DMS53 treated with DMSO at 0.1 percent for 48 hours (cell line): ENCODE measurements at regions not wholly inside any gene's neighbourhood (a gene's known extent, or its start where the extent isn't known, plus 50 kb on each side); places are given as distances from the start of the nearest gene placed in this dataset.

Experiments
- DNase-seq: peaks from one replicate; lab custom pipeline; 2025; ENCODE audit not compliant: unreplicated experiment; lab: John Stamatoyannopoulos, UW

DNA sequence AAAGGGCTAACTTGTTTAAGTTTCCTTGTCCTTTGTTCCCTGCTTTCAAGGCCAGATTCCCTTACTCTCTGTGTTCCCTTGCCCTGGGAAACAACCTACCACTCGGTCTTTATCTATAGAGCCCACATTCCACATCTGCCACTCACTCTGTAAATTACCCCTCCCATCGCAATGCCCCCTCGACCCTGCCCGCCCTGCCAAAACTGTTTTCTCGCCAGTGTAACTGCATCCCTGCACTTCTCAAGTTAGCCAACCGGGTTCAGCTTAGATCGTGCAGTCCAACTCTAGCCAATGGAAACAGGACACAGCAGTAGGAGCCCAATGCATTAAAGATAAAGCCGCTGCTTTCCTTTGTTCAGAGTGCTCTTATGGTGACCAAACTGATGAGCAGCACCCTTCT is 263.6 kb downstream of the TBL1XR1 start:
- DNase-seq: no peak

DNA sequence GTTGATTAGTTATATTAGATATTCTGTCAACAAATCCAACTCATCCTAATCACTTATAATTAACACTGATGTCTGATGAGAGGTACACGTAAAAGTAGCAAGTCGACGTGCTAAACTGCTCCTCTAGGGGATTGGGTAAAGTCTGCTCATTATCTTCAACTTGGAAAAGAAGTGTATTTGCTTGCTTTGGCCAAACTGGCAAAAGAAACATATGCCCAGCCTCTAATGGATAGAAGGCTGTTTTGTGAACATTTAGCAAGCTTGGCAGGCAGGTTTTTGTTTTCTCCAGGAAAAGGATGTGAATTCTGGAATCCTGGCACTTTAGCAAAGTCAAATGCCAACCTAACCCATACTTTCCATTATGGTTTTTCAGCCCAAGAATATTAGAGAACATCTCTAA is 264.8 kb downstream of the TBL1XR1 start:
- no peak for DNase-seq

DNA sequence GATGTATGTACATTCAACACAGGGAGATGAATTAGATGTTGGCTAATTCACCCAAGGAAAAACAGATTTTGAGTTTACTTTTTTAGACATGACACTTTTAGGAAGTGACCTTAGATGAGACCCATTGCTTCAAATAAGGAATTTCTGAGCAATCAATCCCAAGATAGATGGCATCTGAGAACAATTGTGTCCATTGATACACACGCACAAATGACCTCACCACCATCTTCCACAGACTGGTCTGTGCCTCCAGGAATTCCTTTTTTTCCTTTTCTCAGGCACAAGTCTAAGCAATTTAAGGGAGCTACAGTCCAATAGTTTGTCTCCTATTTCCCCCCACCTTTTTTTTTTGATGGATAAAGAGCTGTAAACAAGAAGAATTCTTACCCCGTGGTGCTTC is 265.3 kb downstream of the TBL1XR1 start:
- no peak for DNase-seq

DNA sequence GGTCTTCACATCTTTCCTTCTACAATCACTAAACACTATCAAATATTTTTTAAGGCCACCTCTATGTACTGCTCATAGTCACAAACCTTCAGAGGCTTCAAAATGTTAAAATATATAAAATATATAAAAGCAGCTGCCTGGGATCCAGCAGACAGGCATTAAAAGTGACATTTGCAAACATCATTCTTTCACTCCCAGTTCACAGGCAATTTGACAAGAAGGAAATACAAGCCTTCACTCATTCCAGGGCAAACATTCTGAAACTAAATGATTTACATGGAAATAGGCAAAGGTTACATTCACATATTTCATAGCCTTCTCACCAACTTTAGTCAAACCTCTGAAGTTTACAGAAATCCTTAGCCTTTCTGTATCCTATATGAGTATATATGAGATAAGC is 266.3 kb downstream of the TBL1XR1 start:
- no peak for DNase-seq

DNA sequence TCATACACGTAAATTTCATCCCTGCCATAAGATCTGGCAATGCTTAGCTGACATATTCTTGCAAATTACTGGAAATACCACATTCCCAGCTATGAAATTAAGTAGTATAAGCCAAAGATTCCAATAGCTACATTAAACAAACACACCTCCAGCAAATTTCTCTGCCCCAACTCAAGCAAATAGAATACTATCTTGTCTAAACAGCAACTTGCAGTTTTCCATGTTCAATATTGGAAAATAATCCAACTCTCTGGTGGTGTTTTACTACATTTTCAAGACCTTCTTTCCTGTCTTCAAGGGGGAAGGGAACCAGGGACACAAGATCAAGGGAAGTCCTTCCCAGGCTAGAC is 268.7 kb downstream of the TBL1XR1 start:
- DNase-seq: no peak

DNA sequence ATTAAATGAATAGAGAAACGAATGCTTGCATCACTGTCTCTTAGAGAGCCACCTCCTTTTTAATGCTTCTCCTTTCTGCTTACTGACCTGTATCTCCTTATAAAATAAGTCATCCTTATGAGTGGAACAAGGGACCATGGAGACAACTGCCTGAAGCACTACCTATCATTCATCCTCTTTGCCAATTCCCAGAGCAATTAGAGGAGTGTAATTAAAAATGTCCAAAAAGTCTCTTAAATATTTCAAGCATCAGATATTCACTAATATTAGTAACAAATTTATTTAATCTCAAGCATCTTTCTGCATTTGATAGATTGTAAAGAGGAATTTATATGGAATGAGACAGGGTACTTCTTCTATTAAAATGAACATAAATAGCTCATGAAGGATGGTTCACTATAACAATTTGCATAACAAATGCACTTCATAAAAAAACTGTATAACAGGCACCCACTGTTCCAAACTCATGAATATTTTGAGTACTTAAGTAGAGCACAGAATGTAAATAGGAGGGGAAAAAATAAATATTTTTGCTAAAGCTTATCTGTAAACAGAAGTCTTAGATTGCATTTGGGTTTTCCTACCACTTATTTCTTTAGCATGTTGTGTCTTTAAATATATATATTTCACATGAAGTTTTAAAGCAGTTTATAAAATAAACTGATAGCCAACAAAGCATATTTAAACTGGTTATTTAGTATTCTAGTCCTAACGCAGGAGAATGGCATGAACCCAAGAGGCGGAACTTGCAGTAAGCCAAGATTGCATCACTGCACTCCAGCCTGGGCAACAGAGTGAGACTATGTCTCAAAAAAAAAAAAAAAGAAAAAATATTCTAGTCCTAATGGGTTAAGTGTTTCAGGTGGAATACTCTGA is 269.3 kb downstream of the TBL1XR1 start:
- DNase-seq: no peak

DNA sequence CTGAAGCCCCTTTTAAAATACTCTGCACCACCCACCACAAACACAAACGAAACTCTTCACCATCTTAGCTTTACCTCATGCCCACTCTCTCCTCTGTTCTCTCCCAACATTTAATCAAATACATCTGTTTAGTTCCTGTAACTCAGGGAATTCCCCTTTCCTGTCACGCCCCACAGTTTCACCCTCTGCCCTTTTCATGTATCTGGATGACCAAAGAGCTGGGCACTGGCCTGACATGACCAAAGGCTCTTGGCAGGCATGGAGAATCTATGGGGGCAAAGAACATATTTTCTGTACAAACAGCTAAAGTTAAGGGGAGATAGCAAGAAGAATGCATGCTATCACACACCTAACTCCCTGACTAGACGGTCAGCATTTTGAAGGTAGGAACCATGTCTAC is 270.0 kb downstream of the TBL1XR1 start:
- DNase-seq: no peak

DNA sequence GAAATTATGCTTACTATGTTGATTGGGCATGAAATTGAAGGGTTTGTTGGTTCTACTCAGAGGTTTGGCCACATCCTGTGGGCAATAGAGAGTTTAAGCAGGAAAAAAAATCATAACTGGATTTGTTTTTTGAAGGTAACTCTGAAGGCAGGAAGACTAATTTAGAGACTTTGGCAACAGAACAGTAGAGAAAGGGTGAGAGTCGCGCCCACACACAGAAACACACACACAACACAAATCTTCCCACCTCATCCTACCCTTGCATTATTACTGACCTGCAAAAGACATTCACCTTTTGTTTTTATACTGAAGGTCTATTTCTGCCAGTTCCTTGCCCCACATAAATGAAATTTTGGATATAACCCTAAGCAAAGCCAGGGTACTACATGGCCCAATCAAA is 270.6 kb downstream of the TBL1XR1 start:
- no peak for DNase-seq

DNA sequence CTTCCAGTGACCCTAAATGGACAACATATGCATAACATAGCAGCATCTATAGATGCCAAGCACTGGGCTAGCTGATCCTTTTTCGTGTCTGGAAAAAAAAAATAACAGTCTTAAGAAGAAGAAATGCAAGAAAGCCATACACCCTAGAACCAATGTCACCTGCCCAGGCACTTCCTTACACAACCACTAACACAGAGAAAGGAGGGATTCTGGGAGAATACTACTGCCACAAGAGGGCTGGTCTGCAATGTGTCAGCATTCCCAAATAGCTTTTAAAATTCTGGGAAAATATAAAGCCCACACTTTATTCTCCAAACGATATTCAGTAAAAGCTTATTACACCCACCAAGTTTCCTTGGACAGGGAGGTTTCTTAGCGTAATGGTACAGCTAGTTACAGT is 271.2 kb downstream of the TBL1XR1 start:
- no peak for DNase-seq

DNA sequence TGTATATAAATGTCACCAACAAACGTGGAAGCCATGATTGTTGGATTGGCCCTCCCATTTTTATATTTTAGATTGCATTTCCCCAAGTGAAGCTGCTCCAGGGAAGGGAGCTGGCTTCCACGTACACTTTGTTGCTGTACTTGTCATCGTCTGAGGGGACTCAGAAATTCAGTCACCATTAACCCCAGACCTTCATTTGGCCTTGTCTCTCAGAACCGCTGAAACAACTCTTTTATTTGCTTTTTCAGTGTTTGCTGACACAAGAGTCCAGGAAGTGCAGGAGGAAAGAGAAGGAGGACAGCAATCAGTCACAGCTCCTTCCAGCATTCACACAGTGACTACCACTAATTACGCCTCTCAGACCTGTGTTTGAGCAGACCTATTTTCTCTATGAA is 276.5 kb downstream of the TBL1XR1 start:
- peak; percentile 82 for DNase-seq

DNA sequence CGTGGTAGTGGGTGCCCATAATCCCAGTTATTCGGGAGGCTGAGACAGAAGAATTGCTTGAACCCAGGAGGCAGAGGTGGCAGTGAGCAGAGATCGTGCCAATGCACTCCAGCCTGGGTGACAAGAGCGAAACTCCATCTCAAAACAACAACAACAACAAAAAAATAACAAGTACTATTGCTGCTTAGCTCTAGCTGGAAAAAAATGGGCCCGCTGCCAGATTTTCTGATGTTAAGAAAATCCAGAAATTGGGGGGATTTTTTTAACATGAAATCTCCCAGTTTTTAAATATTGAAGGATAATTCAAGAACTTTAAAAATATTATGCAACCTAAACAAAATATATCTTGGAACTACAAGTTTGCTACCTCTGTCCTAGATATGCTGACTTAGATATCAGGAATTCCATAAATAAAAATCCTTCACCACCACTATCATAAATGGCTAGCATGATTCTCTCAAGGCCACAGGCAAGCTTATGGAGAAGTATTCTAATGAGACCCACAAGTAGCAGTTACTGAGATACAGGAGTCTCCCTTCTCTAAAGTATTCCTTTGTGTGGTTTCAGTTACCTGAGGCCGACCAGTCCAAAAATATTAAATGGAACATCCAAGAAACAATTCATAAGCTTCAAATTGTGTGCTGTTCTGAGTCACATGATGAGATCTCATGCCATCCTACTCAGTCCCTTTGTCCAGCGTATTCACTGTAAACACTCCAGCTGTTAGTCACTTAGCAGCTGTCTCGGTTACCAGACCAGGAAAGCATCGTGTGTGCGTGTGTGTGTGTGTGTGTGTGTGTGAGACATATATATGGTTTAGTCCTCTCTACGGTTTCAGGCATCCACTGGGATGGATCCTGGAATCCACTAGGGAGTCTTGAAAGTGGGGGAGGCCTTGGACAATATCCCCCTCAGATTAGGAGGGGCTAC is 277.2 kb downstream of the TBL1XR1 start:
- peak; percentile 90 for DNase-seq

DNA sequence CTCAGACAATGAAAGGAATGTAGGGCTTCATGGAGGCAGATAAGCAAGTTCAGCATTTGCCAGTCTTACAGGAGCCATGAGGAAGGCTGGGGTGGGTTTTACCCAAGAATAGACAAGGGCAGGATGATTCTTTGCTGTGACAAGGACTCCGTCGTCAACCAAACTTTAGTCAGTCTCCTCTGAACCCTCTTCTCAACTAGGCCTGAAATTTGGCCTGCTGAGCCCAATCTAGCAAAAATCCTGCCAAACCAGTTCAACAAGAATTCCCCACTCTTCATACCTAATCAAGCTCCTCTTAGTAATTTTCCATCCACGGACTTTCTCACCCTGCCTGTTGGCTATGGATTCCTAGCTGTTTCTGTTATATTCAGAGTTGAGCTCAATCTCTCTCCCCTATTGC is 280.5 kb downstream of the TBL1XR1 start:
- peak; percentile 84 for DNase-seq

DNA sequence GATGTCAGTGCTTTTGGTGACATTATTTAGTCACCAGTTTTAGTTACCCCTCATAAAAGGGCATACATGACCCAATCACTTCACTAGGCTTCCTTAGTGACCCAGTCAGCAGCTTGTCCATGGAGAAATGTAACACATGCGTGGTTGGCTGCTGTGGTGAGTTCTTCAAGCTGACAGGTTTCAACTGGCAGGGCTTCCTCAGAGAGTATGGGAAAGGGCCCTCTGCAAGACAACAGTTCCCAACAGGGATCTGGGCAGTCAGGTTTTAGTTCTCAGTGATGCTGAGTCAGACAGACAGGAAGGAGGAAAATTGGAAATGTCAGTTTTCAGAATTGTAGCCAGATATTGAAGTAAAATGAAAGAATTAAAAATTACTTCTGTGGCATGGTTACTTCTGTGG is 282.5 kb downstream of the TBL1XR1 start:
- DNase-seq: peak; percentile 6

DNA sequence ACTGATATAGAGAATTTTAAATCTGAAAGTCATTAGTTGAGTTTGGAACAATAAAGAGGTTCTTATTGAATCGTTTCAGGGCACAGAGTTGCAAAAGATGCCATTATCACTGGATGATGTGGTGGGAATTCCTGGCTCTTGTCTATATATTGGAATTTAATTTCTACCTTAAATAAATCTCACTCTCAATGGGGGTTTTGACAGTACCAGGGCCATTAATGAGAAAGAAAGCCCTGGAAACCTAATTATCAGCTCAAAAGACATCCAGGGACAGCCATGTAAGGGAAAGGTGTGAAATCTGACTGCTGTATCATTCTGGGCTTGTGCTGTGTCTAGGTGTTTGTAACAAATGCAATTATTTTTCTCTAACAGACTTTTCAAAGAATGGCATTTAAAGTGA is 285.7 kb downstream of the TBL1XR1 start:
- DNase-seq: no peak

DNA sequence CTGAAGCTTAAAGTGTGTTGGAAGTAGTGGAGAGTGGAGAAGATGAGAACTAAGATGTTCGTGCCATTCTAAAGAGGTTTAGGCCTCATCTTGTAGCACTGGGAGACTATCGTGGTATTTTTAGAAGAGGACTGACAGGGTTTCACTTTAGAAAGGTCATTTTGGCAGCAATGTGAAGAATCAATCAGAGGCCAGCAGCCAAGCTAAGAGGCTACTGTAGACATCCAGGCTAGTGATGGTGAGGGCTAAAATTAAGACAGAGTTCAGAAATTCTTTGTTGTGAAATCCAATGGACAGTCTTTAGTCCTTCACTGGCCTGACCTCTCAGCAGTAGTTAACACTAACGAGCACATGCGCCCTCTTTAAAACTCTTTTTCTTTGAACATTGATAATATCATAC is 288.2 kb downstream of the TBL1XR1 start:
- no peak for DNase-seq

DNA sequence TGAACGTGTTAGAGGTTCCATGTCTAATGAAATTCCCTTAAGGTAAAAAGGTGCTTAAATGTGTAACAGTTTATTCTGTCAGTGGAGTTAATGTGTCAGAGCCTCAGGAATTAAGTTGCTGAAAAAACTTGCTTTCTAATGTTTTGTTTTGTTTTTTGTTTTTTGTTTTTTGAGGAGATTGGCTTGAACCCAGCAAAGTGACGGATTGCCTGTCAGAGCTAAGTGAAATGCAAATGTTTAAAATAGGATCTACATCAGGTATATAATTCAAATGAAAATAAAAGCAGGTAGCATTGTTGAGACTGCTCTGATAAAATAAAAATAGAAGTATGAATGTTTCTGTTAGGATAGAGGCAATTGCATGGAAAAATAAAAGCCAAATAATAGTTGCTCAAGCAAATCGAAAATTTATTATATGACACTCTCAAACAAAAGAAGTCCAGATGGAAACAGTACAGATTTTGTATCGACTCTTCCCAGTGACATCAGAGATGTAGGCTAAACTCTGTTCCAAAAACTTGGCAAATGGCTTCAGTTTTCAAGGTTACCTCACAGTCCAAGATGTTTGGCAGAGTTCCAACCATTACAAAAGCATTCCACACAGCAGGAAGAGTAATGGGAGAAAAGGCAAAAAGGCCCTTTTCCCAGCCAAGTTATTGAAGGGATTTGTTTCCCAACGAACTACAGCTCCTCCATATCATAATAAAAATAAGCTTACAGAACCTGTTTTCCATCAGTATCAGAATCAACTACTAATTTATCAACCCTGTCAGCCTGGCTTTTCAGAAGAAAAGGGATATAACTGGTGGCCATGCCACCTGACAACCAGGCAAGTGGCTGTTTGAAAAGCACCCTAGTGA is 291.0 kb downstream of the TBL1XR1 start:
- peak; percentile 22 for DNase-seq

DNA sequence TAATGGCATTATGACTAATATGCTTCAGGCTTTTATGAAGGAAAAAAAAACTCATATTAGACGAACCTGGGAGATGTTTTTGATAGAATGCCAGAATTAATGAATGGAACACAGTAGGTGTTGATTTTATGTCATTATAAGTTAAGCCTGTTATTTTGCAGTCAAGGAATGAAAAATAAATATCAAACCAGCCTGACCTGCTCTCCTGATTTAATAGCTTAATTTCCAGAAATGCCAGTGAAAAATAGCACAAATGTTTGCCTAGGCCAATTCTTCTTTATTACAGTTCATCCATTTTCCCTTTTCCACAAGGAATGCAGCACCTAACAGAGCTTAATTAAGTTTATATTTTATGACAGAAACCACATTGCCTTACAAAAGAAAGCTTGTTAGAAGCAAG is 292.0 kb downstream of the TBL1XR1 start:
- no peak for DNase-seq

DNA sequence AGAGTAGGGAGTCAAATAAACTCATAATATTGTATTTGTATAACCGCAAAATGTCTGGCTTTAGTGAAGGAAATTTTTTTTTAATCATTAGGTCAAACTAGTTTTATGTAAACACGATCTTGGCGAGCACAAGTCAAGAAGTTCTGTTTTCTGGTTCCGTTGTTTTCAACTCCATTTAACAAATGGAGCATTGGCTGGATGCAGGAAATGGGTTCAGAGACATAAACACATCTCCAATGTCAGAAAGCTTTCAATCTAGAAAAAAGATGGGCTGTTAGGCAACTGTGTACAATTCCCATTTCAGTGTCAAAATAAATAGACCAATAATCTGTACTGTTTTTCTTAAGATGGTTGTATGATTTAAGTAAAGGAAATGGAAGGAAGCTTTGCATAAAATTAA is 292.8 kb downstream of the TBL1XR1 start:
- DNase-seq: no peak

DNA sequence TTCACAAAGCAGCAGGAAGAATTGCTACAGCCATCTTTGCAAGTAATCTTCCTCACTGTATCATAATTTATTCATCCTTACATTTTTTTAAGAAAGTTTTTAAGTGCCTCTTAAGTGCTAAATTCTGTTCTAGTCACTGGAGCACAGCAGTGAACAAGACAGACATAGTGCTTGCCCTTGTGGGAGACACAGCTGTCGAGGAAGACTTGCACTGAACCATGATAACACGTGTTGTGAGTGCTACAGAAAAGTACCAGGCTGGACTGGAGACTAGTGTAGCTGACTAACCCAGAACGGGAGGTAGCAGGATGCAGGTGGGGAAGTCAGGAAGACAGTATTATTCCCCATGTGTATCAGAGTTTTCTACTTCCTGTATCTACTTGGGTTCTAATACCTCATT is 300.6 kb downstream of the TBL1XR1 start:
- peak; percentile 22 for DNase-seq

DNA sequence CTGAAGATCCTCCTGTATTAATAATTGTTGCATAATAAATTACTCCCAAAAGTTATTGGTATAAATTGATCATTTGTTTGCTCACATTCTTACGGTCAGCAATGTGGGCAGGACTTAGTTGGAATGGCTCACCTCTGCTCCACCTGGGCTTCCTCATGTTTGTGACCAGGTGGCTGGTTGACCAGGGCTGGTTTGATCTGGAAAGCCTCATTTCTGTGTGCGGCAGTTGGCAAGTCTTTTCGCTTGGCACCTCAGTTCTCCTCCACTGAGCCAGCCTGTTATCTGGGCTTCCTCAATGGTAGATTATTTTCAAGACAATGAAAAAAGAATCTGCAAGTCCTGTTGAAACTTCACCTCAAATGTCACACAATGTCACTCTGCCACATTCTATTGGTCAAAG is 301.1 kb downstream of the TBL1XR1 start:
- no peak for DNase-seq

DNA sequence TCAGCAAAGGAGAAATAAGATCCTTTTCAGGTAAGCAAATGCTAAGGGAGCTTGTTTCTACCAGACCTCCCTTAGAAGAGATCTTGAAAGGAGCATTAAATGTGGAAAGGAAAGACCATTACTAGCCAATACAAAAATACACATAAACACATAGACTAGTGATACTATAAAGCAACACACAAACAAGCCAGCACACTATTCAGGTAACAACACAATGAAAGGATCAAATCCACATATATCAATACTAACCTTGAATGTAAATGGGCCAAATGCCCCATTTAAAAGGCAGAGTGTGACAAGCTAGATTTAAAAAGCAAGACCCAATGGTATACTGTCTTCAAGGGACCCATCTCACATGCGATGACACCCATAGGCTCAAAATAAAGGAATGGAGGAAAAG is 317.6 kb downstream of the TBL1XR1 start:
- DNase-seq: no peak
